Endothelial cell of umbilical vein (primary cell): ENCODE measurements at regions not wholly inside any gene's neighbourhood (a gene's known extent, or its start where the extent isn't known, plus 50 kb on each side); places are given as distances from the start of the nearest gene placed in this dataset.

Experiments
- BruUV-seq: library from RNA; stranded (reverse); fragments of 400-500 nt; replicated peaks from 2 replicates; lab custom pipeline; 2021; lab: Mats Ljungman, UMichigan
- CTCF ChIA-PET: fragments of 300-600, 350-600 bp; sonication (Branson Sonifier 250); formaldehyde crosslinking; loops from one replicate; lab custom pipeline; 2021; ENCODE audit warnings: antibody characterized with exemption, inconsistent platforms; lab: Charles Lee
- POLR2A ChIA-PET: fragments of 300-600, 350-600 bp; sonication (Branson Sonifier 250); formaldehyde crosslinking; loops from one replicate; lab custom pipeline; 2021; ENCODE audit warnings: antibody characterized with exemption, inconsistent platforms; lab: Charles Lee
- DNase-seq: peaks from one replicate; pipeline ENCODE4 v3.0.0-alpha.2; 2011; ENCODE audit warnings: low read depth, low spot score
- FAIRE-seq: peaks from 2 replicates; lab custom pipeline; 2011; peaks lifted over from hg19 to GRCh38; lab: Jason Lieb, UNC
- H2AFZ ChIP-seq: 2 replicates; pipeline ENCODE4 v1.6.0; 2012; ENCODE audit warnings: low read depth, low read length, control low read depth, inconsistent platforms
- H3K27ac ChIP-seq: 2 replicates; pipeline ENCODE4 v1.5.1; 2011; ENCODE audit warnings: low read depth, mild to moderate bottlenecking, control low read depth, low read length, moderate library complexity; ENCODE audit not compliant: insufficient read depth
- H3K27me3 ChIP-seq, 2 experiments: 2 replicates each; pipeline versions ENCODE4 v1.6.0 to v1.6.1; 2011; ENCODE audit warnings: low read length in 2 of 2, mixed read lengths in 1 of 2; ENCODE audit not compliant: control insufficient read depth in 2 of 2, insufficient read depth in 2 of 2
- H3K36me3 ChIP-seq, 2 experiments: 2 replicates in 1 of 2; 3 replicates in 1 of 2; pipeline ENCODE4 v1.5.1; 2011; ENCODE audit warnings: low read length in 2 of 2, mild to moderate bottlenecking in 1 of 2, moderate library complexity in 1 of 2; ENCODE audit not compliant: control insufficient read depth in 2 of 2, insufficient read depth in 2 of 2; ENCODE audit errors: extremely low read depth in 1 of 2
- H3K4me1 ChIP-seq: 3 replicates; pipeline ENCODE4 v1.5.1; 2011; ENCODE audit warnings: mild to moderate bottlenecking, low read length; ENCODE audit not compliant: control insufficient read depth, insufficient read depth; ENCODE audit errors: extremely low read depth
- H3K4me2 ChIP-seq: 2 replicates; pipeline ENCODE4 v1.6.1; 2011; ENCODE audit warnings: low read length, control low read depth, mixed read lengths; ENCODE audit not compliant: insufficient read depth
- H3K4me3 ChIP-seq, 3 experiments: fragments of 200-600 bp in 1 of 3; sonication (generic), shearing (Covaris generic) in 1 of 3; replicated peaks in 1 of 3; 2 replicates each; pipeline ENCODE4 v1.5.1; 2011 to 2016; ENCODE audit warnings: control low read depth in 3 of 3, low read length in 3 of 3, mild to moderate bottlenecking in 2 of 3, inconsistent platforms in 1 of 3, low read depth in 1 of 3, moderate library complexity in 1 of 3; ENCODE audit not compliant: insufficient read depth in 1 of 3
- H3K79me2 ChIP-seq: 2 replicates; pipeline ENCODE4 v1.6.0; 2012; ENCODE audit warnings: low read length, inconsistent platforms; ENCODE audit not compliant: control insufficient read depth, insufficient read depth
- H3K9ac ChIP-seq: replicated peaks from 2 replicates; pipeline ENCODE3; 2011; ENCODE audit warnings: low read length, control low read depth; ENCODE audit not compliant: insufficient read depth; ENCODE audit errors: extremely low read depth
- H3K9me1 ChIP-seq: replicated peaks from 3 replicates; pipeline ENCODE4 v1.6.0; 2011; ENCODE audit warnings: mild to moderate bottlenecking, low read length; ENCODE audit not compliant: control insufficient read depth, insufficient read depth; ENCODE audit errors: extremely low read depth
- H3K9me3 ChIP-seq: replicated peaks from 2 replicates; pipeline ENCODE4 v1.5.1; 2012; ENCODE audit warnings: low read length, inconsistent platforms; ENCODE audit not compliant: control insufficient read depth, insufficient read depth
- H4K20me1 ChIP-seq: replicated peaks from 2 replicates; pipeline ENCODE3; 2011; ENCODE audit warnings: mild to moderate bottlenecking, low read length; ENCODE audit not compliant: control insufficient read depth, insufficient read depth; ENCODE audit errors: extremely low read depth
- EZH2 ChIP-seq: IDR thresholded peaks from 2 replicates; pipeline ENCODE4 v1.6.1; 2012; ENCODE audit warnings: borderline replicate concordance, low read depth, mild to moderate bottlenecking, moderate library complexity, low read length, inconsistent platforms; ENCODE audit not compliant: severe bottlenecking
- FOS ChIP-seq: IDR thresholded peaks from 2 replicates; pipeline ENCODE4 v1.6.1; 2011; ENCODE audit warnings: mild to moderate bottlenecking, low read length, moderate library complexity, borderline replicate concordance; ENCODE audit not compliant: insufficient read depth
- GATA2 ChIP-seq: IDR thresholded peaks from 2 replicates; pipeline ENCODE4 v1.7.0; 2011; ENCODE audit warnings: low read depth, mild to moderate bottlenecking, moderate library complexity, mixed read lengths, low read length; ENCODE audit not compliant: insufficient read length, insufficient read depth
- JUN ChIP-seq: IDR thresholded peaks from 2 replicates; pipeline ENCODE4 v1.6.1; 2011; ENCODE audit warnings: borderline replicate concordance, low read depth; ENCODE audit not compliant: insufficient read length, insufficient read depth
- MYC ChIP-seq: IDR thresholded peaks from one replicate; pipeline ENCODE4 v1.6.1; 2011; ENCODE audit warnings: mild to moderate bottlenecking, low read depth, low read length
- POLR2A ChIP-seq: IDR thresholded peaks from 2 replicates; pipeline ENCODE4 v1.6.1; 2012; ENCODE audit warnings: low read depth, mild to moderate bottlenecking, control low read depth, low read length
- POLR2AphosphoS5 ChIP-seq: IDR thresholded peaks from 2 replicates; pipeline ENCODE4 v1.6.1; 2012; ENCODE audit warnings: low read depth, mild to moderate bottlenecking, control low read depth, low read length, moderate library complexity; ENCODE audit not compliant: insufficient read depth
- dilution Hi-C: fragments of 300-500 bp; cut with MboI; formaldehyde crosslinking; loops from one replicate; pipeline ENCODE4 v1.15.0; 2019; ENCODE audit warnings: low sequenced_read_pairs; ENCODE audit not compliant: extremely low pct_ligation_motif_present
- intact Hi-C: fragments of 100-400 bp; cut with micrococcal nuclease; formaldehyde crosslinking; loops from one replicate; pipeline ENCODE4 v1.10.0; 2022
- TF ChIP-seq, protein P1 (sequence below), 2 donors: IDR thresholded peaks; 1 replicate in 1 of 2; 2 replicates in 1 of 2; pipeline ENCODE4 v1.5.1; 2011; ENCODE audit warnings: low read length in 2 of 2, mild to moderate bottlenecking in 2 of 2, moderate library complexity in 2 of 2, control low read depth in 1 of 2, inconsistent platforms in 1 of 2, low read depth in 1 of 2; ENCODE audit not compliant: insufficient read depth in 1 of 2; ENCODE audit errors: extremely low read depth in 1 of 2
- TF ChIP-seq, protein P2 (sequence below): IDR thresholded peaks from 2 replicates; pipeline ENCODE4 v1.6.1; 2011; ENCODE audit not compliant: insufficient read depth, insufficient read length

DNA sequence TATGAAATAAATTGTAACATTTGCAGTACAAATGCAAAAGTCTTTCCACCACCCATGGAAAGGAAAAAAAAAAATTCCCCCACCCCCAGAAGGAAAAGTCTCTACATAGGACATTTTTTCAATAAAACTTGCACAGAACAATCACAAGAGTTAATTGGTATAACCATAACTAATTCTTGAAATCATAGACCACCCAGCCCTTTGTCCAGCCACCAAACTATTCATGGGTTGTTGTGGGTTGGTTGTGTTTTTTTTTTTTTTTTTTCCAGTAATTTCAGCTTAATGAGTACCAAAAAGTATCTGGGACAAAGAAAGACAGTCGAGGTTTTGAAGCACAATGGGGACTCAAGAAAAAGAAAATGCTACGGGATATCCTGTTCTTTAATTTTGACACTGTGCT, 355.0 kb upstream of the ROBO2 start:
- no peaks in the 10 kb centered on the region for H3K9me3 ChIP-seq
- H3K27me3 ChIP-seq = no peaks in the 10 kb centered on the region
- H3K9ac ChIP-seq = no peak overlapping the region
- FAIRE-seq (no peak), DNase-seq (no peak)
- no peak overlapping the region for H2AFZ ChIP-seq
- H3K9me1 ChIP-seq = no peaks in the 10 kb centered on the region
- intact Hi-C loops (no loop called here), dilution Hi-C loops (no loop called here)
- no peak overlapping the region for H3K27ac ChIP-seq
- H3K4me3 ChIP-seq = no peak overlapping the region
- ChIA-PET CTCF (no interaction called here), POLR2A (no interaction called here)
- no peaks in the 10 kb centered on the region for H4K20me1 ChIP-seq
- no peaks in the 10 kb centered on the region for H3K79me2 ChIP-seq
- TF ChIP-seq POLR2A = no peak
- no peak for TF ChIP-seq GATA2
- TF ChIP-seq, protein P1, sequence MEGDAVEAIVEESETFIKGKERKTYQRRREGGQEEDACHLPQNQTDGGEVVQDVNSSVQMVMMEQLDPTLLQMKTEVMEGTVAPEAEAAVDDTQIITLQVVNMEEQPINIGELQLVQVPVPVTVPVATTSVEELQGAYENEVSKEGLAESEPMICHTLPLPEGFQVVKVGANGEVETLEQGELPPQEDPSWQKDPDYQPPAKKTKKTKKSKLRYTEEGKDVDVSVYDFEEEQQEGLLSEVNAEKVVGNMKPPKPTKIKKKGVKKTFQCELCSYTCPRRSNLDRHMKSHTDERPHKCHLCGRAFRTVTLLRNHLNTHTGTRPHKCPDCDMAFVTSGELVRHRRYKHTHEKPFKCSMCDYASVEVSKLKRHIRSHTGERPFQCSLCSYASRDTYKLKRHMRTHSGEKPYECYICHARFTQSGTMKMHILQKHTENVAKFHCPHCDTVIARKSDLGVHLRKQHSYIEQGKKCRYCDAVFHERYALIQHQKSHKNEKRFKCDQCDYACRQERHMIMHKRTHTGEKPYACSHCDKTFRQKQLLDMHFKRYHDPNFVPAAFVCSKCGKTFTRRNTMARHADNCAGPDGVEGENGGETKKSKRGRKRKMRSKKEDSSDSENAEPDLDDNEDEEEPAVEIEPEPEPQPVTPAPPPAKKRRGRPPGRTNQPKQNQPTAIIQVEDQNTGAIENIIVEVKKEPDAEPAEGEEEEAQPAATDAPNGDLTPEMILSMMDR (IDR thresholded peaks at IDR 0.05; ENCODE audit: extremely low read depth in 1 of 2, insufficient read depth in 1 of 2, low read depth in 1 of 2, low read length in 2 of 2) = no peak
- TF ChIP-seq, protein P2, sequence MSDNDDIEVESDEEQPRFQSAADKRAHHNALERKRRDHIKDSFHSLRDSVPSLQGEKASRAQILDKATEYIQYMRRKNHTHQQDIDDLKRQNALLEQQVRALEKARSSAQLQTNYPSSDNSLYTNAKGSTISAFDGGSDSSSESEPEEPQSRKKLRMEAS = no peak
- TF ChIP-seq POLR2AphosphoS5 = no peak
- no peak for TF ChIP-seq EZH2
- TF ChIP-seq FOS = no peak
- no peak for TF ChIP-seq MYC
- TF ChIP-seq JUN = no peak
- H3K4me2 ChIP-seq = no peak overlapping the region
- H3K4me1 ChIP-seq = no peaks in the 10 kb centered on the region
- no TSS peak for BruUV-seq
- H3K36me3 ChIP-seq = no peaks in the 10 kb centered on the region
